HepG2 (cell line): ENCODE measurements at regions not wholly inside any gene's neighbourhood (a gene's known extent, or its start where the extent isn't known, plus 50 kb on each side); places are given as distances from the start of the nearest gene placed in this dataset.

Experiments used
- ATM ChIP-seq: fragments of 450-650 bp; IDR thresholded peaks from 2 replicates; pipeline ENCODE4 v1.7.1; 2017; ENCODE audit warnings: mild to moderate bottlenecking, borderline replicate concordance
- NCOA2 ChIP-seq: sonication (generic); formaldehyde crosslinking; IDR thresholded peaks from 2 replicates; pipeline ENCODE4 v1.8.0; 2022; ENCODE audit warnings: inconsistent platforms
- TF ChIP-seq, protein P1 (sequence below): sonication (generic); formaldehyde crosslinking; IDR thresholded peaks from 2 replicates; pipeline ENCODE4 v1.5.0; 2020; ENCODE audit warnings: mild to moderate bottlenecking, missing genetic modification reagents, moderate library complexity

DNA sequence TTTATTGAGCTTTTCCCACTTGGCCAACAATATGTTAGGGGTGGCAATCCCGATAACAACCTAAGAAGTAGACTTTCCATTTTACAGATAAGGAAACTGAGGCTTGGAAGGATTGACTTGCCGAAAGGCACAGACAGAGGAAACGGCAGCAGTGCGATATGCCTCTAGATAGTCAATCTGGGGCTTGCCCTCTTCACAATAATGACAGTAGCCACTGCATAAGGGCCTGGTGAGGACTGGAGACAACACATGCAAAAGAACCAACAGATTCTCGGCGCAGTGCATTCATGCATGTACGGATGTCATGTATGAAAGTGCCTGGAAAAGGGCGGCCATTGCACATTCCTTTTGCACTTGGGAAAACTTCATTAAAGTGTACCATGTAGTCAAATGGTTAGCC is 811.2 kb downstream of the RNF144A start:
- TF ChIP-seq, protein P1, sequence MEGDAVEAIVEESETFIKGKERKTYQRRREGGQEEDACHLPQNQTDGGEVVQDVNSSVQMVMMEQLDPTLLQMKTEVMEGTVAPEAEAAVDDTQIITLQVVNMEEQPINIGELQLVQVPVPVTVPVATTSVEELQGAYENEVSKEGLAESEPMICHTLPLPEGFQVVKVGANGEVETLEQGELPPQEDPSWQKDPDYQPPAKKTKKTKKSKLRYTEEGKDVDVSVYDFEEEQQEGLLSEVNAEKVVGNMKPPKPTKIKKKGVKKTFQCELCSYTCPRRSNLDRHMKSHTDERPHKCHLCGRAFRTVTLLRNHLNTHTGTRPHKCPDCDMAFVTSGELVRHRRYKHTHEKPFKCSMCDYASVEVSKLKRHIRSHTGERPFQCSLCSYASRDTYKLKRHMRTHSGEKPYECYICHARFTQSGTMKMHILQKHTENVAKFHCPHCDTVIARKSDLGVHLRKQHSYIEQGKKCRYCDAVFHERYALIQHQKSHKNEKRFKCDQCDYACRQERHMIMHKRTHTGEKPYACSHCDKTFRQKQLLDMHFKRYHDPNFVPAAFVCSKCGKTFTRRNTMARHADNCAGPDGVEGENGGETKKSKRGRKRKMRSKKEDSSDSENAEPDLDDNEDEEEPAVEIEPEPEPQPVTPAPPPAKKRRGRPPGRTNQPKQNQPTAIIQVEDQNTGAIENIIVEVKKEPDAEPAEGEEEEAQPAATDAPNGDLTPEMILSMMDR (CRISPR knock-in tag) = no peak
- no peak for TF ChIP-seq NCOA2 (CRISPR knock-in tag)
- no peak for TF ChIP-seq ATM
